GM18907 (cell line): ENCODE measurements at regions not wholly inside any gene's neighbourhood (a gene's known extent, or its start where the extent isn't known, plus 50 kb on each side); places are given as distances from the start of the nearest gene placed in this dataset.
"Not testable (repeated sequence)": the region's sequence is repeated elsewhere in the genome, so short reads cannot be mapped to it uniquely, and the experiment has no call there.

Experiments used
- ATAC-seq: cut with Tn5 transposase; IDR thresholded peaks from one replicate; pipeline ENCODE4 v1.9.1; 2021; ENCODE audit warnings: mild to moderate bottlenecking, moderate library complexity; ENCODE audit not compliant: unreplicated experiment

- no peak for ATAC-seq
These were observed 442.0 kb downstream of the MDFIC start for GRCh38 chr7:115363916-115364315.

- no peak for ATAC-seq
These were observed 438.1 kb downstream of the MDFIC start for GRCh38 chr7:115359955-115360354.

GRCh38 chr7:115359119-115359518 is 437.2 kb downstream of the MDFIC start:
- no peak for ATAC-seq

DNA sequence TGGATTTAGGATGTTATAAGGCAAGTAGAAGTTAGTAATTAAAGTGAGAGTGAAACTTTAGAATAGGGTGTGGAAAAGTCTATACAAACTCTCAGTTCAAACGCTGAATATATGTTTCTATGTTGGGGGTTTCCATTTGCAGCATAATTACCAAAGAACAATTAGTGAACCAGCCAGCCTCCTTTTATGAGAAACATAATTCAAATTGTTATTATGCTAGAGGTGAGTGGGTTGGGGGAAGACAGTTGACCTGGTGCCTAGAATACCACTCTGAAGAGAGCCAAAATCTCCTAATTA is 435.8 kb downstream of the MDFIC start:
- ATAC-seq, result no peak

DNA sequence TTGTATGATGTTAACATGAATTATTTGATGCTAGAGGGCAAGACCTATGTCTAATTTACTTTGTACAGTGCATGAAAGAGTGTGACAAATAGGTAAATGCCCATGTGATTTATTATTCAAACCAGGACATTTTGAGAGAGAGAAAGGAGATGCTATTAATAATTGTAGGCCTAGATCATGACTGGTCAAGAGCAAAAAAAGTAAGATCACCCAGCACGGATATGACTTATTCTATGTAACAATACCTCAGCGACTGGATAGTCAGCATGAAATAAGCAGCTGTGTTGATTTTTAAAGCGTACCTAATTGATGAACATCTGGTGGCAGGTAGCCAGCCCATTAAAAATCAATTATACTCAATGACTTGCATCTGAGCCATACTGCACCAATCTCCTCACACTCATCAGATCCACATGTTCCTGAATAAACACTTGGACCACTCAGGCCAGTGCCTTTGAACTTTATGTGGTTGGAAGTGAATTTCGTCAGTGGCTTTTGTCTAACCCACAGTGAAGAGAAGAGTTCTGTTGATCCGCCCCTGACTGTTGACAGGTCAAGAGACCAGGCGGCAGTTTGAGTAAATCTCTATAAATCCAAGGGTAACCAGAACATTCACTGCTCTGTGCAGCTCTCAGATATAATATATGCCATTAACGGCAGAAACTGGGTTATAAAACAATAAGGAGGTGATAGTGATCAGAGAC is 435.3 kb downstream of the MDFIC start:
- no peak for ATAC-seq

DNA sequence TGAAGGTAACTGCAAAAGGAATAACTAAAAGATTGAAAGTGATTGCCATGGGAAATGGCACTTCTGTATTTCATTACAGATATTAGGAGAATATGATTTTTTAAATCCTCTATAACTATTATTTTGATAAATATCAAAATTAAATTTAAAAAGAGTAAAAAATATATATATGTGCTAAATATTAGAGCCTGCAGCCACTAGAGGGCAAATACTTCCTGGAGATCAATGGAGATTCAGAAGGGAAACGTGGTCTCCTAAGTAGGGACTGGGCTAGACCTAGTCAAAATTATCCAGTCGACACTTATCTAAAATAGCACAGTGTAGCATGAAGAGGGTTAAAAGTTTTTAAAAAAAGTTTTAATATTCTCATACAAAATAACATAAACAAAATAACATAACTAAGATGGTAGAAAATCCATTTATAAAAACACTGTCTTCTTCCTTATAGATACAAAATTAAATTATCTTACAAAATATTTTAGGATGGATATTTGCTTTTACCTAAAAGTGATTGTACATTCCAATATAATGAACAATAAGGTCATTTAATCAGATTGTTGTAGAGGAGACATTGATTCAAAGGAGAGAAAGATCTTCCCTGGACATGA is 434.3 kb downstream of the MDFIC start:
- ATAC-seq, result peak; percentile 70

- ATAC-seq, result no peak
These were observed 433.0 kb downstream of the MDFIC start for GRCh38 chr7:115354925-115355324.

- ATAC-seq, result no peak
These were observed 430.5 kb downstream of the MDFIC start for GRCh38 chr7:115352375-115352774.

- no peak for ATAC-seq
These were observed 428.9 kb downstream of the MDFIC start for GRCh38 chr7:115350764-115351163.

DNA sequence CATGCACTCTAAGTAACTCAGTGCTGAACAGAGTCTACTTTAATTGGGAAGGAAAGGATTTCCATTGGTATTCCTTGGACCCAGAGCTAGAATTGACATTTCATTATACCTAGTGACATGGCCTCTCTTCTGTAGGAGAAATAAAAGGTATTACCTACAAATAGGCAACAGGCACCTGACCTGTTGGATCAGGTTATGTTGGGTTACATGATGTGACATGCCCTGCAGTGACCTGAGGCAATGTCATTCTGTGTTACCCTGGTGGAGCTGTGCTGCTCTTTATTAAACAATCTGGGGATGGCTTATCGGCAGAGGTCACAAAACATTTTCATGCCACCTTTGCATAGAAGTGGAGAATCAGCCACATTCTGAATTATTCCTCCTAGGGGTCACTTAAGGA is 427.7 kb downstream of the MDFIC start:
- ATAC-seq, result no peak

DNA sequence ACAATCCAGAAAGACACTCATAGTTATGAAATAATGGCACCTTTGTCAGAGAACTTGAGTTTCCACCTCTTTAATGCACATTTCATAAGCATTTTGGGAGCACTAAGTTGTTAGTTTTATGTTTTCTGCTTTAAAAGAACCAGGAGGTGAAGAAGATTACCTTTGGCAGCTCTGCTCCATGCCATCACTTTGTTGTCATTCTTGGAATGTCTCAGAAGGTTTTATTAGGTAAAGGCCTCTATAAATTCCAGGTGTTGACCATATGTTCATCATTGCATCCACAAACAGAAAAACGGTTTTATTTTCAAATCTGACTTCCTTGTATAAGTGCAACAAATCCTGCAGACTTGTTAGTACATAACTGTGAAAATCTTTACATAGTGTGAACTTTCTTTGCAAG is 424.8 kb downstream of the MDFIC start:
- no peak for ATAC-seq

DNA sequence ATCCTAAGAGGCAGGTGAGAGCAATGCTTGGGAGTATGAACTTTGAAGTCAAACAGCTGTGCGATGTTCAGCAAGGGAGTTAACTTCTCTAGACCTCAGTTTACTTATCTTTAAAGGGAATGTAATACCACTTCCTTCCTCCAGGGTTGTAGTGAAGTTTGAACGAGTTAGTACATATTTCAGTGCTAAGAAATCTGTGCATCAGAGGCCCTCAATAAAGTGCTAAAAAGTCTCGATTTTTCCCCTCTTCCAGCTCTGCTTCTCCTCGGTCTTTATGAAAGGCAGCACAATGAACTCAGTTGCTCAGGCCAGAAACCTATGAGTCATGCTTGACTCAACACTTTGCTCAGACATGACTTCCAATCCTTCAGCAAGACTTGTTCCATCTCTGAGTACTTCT is 418.9 kb downstream of the MDFIC start:
- no peak for ATAC-seq

DNA sequence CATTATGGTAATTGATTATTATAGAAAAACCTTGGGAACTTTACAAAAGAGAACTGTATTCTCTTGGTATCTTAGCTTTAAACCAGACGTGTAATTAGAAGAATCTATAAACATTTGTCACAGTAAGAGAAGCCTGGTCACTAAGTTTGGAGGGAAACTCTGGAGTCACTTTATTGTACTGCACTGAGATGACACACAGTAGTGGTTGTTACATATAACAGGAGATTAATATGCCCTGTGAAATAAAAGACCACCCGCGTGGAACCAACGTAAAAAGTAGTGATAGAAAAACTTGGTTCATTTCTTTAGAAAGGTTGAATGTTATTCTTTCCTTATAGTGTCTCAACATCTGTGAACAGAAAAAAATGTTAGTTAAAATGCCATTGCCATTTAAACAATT is 416.1 kb downstream of the MDFIC start:
- no peak for ATAC-seq

DNA sequence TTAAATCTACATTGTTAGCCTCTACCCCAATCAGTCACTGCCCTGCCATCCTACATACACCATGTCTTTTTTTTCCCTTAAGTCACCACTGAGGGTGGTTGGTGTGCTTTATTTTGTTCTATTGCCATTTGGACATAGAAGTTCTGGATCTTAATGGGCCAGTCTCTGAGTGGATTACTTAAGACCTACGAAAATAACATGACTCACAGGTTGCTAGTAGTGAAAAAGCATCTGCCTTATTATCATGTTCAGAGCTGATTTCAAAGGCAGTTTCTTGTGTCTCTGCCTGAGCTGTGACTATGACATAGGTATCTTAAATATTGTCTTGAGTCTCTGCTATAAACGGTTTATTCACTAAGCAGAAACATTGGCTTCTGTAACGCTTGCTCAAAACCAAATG is 410.8 kb downstream of the MDFIC start:
- no peak for ATAC-seq

DNA sequence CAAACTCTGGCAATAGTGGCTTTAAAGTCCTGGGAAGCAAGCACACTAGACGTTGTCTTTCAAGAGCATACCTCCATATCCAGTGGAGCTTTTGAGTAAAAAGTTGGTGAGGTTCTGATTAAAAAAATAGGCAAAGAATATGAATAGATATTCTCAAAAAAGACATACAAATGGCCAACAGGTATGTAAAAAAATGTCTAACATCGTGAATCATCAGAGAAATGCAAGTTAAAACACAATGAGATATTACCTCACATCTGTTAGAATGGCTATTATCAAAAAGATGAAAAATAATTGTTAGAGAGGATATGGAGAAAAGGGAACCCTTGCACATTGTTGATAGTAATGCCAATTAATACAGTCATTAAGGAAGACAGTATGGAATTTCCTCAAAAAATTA is 407.1 kb downstream of the MDFIC start:
- ATAC-seq, result no peak

DNA sequence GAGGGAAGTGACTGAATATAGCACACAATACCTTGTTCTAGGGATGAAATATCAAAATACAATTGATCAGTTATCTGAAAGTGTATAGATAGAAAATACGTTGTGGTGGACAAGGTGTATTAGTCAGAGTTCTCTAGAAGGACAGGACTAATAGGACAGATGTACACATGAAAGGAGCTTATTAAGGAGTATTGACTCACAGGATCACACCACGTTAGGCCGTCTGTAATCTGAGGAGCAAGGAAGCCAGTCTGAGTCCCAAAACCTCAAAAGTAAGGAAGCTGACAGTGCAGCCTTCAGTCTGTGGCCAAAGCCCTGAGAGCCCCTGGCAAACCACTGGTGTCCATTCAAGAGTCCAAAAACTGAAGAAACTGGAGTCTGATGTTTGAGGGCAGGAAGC is 406.1 kb downstream of the MDFIC start:
- no peak for ATAC-seq

DNA sequence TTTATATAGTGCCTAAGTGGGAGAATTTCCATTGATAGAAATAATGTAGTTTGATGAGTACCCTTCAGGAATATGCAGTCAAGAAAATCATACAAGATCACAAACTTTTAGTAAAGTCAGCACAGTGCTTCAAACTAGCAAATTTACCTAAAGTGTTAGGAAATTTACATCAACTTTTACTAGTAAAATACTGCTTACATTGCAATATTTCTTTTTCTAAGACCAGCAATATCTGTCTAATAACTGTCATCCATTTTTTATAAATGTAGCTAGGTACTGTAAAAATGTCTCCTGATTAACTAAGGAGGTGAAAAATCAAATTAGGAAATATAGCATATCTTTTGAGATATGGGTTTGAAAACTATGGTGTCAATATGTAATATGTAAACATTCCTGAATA is 405.4 kb downstream of the MDFIC start:
- ATAC-seq, result no peak

DNA sequence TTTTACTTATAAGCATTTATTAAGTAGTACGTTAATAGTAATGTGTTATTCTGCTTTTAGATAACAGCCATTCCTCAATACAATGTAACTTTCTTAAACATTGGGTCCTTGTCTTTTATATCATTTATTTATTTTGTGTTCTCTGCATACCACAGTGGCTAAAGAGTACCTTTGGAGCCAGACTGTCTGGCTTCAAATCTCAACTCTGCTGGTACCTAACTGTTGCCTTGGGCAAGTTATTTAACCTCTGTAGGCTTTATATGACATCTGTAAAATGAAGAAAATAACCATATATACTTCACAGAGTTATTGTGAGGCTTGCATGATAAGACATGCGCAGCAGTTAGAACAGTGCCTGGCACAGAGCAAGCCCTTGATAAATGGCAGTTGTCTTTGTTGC is 397.6 kb downstream of the MDFIC start:
- no peak for ATAC-seq

DNA sequence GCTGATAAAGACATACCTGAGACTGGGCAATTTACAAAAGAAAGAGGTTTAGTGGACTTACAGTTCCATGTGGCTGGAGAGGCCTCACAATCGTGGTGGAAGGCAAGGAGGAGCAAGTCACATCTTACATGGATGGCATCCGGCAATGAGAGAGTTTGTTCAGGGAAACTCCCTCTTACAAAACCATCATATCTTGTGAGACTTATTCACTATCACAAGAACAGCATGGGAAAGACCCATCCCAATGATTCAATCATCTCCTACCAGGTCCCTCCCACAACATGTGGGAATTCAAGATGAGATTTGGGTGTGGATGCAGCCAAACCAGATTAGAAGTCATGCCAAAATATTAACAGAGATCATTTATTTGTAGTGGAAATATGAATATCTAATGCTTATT is 388.4 kb downstream of the MDFIC start:
- ATAC-seq, result not testable (repeated sequence)

DNA sequence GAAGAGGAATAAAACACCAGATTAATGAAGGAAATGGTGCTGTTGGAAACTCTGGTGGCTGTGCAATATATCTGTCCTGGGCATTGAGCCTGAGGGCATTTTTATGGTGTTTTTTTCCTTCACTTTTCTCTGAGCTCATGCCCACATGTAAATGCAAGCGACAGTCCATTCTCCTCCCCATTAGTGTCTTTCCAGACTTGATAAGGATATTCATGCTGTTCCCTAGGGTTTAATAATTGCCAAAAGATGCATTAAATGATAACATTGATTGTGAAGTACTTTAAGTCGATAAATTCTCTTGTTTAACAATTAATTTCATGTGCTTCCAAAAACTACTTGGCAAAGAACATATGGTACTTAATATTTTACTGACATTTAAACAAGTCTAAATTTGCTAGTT is 384.7 kb downstream of the MDFIC start:
- no peak for ATAC-seq

- ATAC-seq, result no peak
These were observed 378.5 kb downstream of the MDFIC start for GRCh38 chr7:115300231-115300870.

- ATAC-seq, result no peak
These were observed 377.6 kb downstream of the MDFIC start for GRCh38 chr7:115299397-115300037.
